WERI-Rb-1 (cell line): ENCODE measurements at regions not wholly inside any gene's neighbourhood (a gene's known extent, or its start where the extent isn't known, plus 50 kb on each side); places are given as distances from the start of the nearest gene placed in this dataset.

ENCODE experiments used
- DNase-seq: peaks from one replicate; pipeline ENCODE4 v3.0.0-alpha.2; 2020
- H3K27ac ChIP-seq: fragments of 250-450 bp; sonication (Bioruptor Pico); 2 replicates; pipeline ENCODE4 v1.5.1; 2020; ENCODE audit warnings: mild to moderate bottlenecking, moderate library complexity
- H3K27me3 ChIP-seq: fragments of 250-450 bp; sonication (Bioruptor Pico); 2 replicates; pipeline ENCODE4 v1.5.1; 2021; ENCODE audit warnings: mild to moderate bottlenecking, low read depth, moderate library complexity; ENCODE audit not compliant: insufficient read depth, severe bottlenecking
- H3K36me3 ChIP-seq: fragments of 250-450 bp; sonication (Bioruptor Pico); 2 replicates; pipeline ENCODE4 v1.5.1; 2020; ENCODE audit warnings: mild to moderate bottlenecking, moderate library complexity
- H3K4me3 ChIP-seq: 2 replicates; pipeline ENCODE4 v1.5.1; 2011; ENCODE audit warnings: low read depth, mild to moderate bottlenecking, control low read depth, low read length
- H3K9me3 ChIP-seq: fragments of 250-450 bp; sonication (Bioruptor Pico); 2 replicates; pipeline ENCODE4 v1.5.1; 2021; ENCODE audit warnings: mild to moderate bottlenecking, moderate library complexity; ENCODE audit not compliant: severe bottlenecking
- TF ChIP-seq, protein P1 (sequence below): IDR thresholded peaks from 2 replicates; pipeline ENCODE4 v1.5.1; 2011; ENCODE audit warnings: low read depth, mild to moderate bottlenecking, control low read depth, inconsistent platforms, low read length

DNA sequence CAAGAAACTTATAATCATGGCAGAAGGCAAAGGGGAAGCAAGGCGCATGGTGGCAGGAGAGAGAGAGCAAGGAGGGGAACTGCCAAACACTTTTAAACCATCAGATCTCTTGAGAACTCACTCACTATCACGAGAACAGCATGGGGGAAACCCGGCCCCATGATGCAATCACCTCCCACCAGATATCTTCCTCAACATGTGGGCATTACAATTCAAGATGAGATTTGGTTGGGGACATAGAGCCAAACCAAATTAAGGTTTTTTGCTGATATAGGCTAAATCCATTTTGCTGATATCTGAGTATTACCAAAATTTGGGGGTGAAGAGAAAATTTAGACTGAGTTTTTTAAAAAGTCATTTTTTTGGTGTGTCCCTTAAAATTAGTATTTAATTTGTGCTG, 54.9 kb upstream of the TMX1 start:
- no peaks in the 10 kb centered on the region for H3K9me3 ChIP-seq
- H3K27me3 ChIP-seq, result no peaks in the 10 kb centered on the region
- DNase-seq, result no peak
- H3K27ac ChIP-seq, result no peak overlapping the region
- TF ChIP-seq, protein P1, sequence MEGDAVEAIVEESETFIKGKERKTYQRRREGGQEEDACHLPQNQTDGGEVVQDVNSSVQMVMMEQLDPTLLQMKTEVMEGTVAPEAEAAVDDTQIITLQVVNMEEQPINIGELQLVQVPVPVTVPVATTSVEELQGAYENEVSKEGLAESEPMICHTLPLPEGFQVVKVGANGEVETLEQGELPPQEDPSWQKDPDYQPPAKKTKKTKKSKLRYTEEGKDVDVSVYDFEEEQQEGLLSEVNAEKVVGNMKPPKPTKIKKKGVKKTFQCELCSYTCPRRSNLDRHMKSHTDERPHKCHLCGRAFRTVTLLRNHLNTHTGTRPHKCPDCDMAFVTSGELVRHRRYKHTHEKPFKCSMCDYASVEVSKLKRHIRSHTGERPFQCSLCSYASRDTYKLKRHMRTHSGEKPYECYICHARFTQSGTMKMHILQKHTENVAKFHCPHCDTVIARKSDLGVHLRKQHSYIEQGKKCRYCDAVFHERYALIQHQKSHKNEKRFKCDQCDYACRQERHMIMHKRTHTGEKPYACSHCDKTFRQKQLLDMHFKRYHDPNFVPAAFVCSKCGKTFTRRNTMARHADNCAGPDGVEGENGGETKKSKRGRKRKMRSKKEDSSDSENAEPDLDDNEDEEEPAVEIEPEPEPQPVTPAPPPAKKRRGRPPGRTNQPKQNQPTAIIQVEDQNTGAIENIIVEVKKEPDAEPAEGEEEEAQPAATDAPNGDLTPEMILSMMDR, result no peak
- no peaks in the 10 kb centered on the region for H3K36me3 ChIP-seq
- H3K4me3 ChIP-seq, result no peak overlapping the region

DNA sequence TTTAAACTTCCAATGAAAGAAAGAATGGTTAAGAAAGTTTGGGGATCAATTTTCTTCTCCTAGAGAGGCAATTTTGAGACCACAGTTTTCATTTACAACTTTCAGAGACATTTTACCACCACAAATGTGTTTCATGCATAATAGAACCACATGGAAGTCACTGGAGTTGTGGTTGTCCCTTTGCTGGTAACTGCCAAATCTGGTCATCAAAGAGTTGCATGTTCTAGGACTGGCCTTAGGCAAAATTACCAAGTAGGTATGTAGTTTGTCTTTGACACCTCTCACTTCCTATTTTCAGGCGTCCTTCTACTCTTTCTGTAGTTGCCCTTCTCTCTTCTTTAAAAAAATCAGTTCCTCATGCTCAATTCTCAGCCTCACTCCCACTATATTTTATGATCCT, 54.3 kb upstream of the TMX1 start:
- Histone ChIP-seq H3K27me3 (no peaks in the 10 kb centered on the region), H3K36me3 (no peaks in the 10 kb centered on the region), H3K4me3 (no peak overlapping the region), H3K27ac (no peak overlapping the region), H3K9me3 (no peaks in the 10 kb centered on the region)
- no peak for DNase-seq
- TF ChIP-seq, protein P1, result no peak

DNA sequence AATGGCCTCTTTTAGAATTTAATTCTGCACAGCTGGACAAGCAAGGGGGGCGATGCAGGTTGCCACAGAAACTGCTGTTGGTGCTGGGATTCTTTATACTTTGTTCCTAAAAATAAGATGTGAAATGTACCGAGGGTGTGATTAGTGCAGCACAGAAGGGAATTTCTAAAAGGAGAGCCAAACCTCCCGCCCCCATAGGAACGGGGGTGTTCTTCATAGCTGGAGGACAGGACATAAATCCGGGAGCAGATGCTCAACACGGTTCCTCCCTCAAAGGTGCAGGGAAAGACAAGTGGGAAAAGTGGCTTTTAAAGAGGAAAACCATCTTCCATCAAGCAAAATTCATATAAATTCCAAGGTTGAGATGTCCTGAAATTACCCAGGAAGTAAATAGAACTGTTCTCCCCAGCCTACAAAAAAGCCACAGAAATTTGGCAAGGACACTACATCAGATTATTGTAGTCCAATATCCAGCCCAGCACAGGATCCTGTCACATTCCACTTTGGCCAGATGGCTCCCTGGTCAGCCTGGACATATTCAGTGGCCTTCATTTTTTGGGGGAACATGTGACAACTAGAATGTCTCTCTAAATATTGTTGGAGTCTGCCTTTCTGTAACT, 51.4 kb upstream of the TMX1 start:
- no peak for DNase-seq
- Histone ChIP-seq H3K36me3 (no peaks in the 10 kb centered on the region), H3K27ac (no peak overlapping the region), H3K9me3 (no peaks in the 10 kb centered on the region), H3K4me3 (no peak overlapping the region), H3K27me3 (no peaks in the 10 kb centered on the region)
- TF ChIP-seq, protein P1, result no peak

DNA sequence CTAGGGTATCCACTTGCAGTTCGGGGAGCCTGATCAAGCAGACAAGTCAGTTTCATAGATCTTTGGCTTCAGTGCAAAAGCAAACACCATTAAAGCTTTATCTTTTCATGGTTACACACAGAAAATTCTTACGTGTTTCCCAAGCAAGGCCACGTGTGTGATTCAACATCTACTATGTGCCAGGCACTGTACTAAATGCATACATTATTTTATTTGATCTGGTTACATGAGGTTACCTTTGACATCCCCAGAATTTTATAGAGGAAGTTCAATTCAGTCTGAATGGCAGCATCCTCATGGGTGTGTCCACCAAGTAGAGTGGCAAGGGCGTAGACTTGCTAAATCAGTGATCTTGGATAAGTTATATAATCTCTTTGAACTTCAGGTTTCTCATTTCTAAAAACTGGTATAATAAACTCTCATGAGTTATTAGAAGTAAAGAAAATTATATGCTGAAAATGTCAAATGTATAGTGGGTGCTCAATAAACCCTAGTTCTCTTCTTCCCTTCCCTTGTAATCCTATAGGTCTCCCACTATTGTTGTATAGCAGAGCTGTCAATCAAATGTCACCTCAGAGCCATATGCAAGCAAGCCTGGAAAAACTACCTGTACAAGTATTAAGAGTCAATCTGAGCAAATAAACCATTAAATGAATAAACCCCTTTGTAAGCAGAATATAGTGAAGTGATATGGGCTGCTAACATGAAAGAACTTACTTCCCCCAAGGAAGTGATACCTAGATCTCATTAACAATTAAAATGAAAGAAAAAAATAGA, 50.3 kb upstream of the TMX1 start:
- no peaks in the 10 kb centered on the region for H3K36me3 ChIP-seq
- no peaks in the 10 kb centered on the region for H3K9me3 ChIP-seq
- no peak overlapping the region for H3K4me3 ChIP-seq
- no peak overlapping the region for H3K27ac ChIP-seq
- H3K27me3 ChIP-seq, result no peaks in the 10 kb centered on the region
- DNase-seq, result no peak
- TF ChIP-seq, protein P1, result no peak
